ENCODE measurements at regions not wholly inside any gene's neighbourhood (a gene's known extent, or its start where the extent isn't known, plus 50 kb on each side); places are given as distances from the start of the nearest gene placed in this dataset.
"Not testable (repeated sequence)": the region's sequence is repeated elsewhere in the genome, so short reads cannot be mapped to it uniquely, and the experiment has no call there.

- intact Hi-C loops (cut with micrococcal nuclease), result no loop called here
- Mint-ChIP-seq H3K4me1 (ENCODE audit: low read depth) (no peaks in the 10 kb centered on the region), H3K27me3 (no peaks in the 10 kb centered on the region), H3K36me3 (ENCODE audit: low read depth) (no peaks in the 10 kb centered on the region), H3K27ac (no peak overlapping the region), H3K4me3 (no peak overlapping the region), H3K9me3 (peaks cover 8% of the 10 kb centered on the region)
- CTCF ChIA-PET, result no interaction called here
- POLR2A ChIA-PET, result no interaction called here
- DNase-seq, result no peak
- ATAC-seq, result no peak
- no peak for TF ChIP-seq CTCF (IDR thresholded peaks at IDR 0.05)
These were observed 436.2 kb upstream of the TMEM132C start for GRCh38 chr12:127830730-127831129.

- ATAC-seq (no peak), DNase-seq (no peak)
- Mint-ChIP-seq H3K4me1 (ENCODE audit: low read depth) (no peaks in the 10 kb centered on the region), H3K27ac (no peak overlapping the region), H3K36me3 (ENCODE audit: low read depth) (no peaks in the 10 kb centered on the region), H3K9me3 (peaks cover 2% of the 10 kb centered on the region), H3K27me3 (no peaks in the 10 kb centered on the region), H3K4me3 (no peak overlapping the region)
- CTCF ChIA-PET, result no interaction called here
- TF ChIP-seq CTCF (IDR thresholded peaks at IDR 0.05), result no peak
- intact Hi-C loops (cut with micrococcal nuclease), result no loop called here
- POLR2A ChIA-PET, result no interaction called here
These were observed 434.8 kb upstream of the TMEM132C start for GRCh38 chr12:127832172-127832571.

GRCh38 chr12:127836802-127837201 lies 430.2 kb upstream of the TMEM132C start:
- POLR2A ChIA-PET; H3K27ac Mint-ChIP-seq; ATAC-seq; H3K9me3 Mint-ChIP-seq; intact Hi-C loops (cut with micrococcal nuclease); H3K4me1 Mint-ChIP-seq (ENCODE audit: low read depth); H3K36me3 Mint-ChIP-seq (ENCODE audit: low read depth); DNase-seq; H3K4me3 Mint-ChIP-seq; CTCF ChIA-PET; H3K27me3 Mint-ChIP-seq: not testable (repeated sequence)

GRCh38 chr12:127857661-127858060 lies 409.3 kb upstream of the TMEM132C start:
- intact Hi-C loops (cut with micrococcal nuclease), result no loop called here
- Mint-ChIP-seq H3K27ac (no peak overlapping the region), H3K4me3 (no peak overlapping the region), H3K36me3 (ENCODE audit: low read depth) (no peaks in the 10 kb centered on the region), H3K4me1 (ENCODE audit: low read depth) (no peaks in the 10 kb centered on the region), H3K27me3 (no peaks in the 10 kb centered on the region), H3K9me3 (peaks cover 10% of the 10 kb centered on the region)
- DNase-seq (no peak), ATAC-seq (no peak)
- no peak for TF ChIP-seq CTCF (IDR thresholded peaks at IDR 0.05)
- ChIA-PET POLR2A (no interaction called here), CTCF (no interaction called here)

- no peak overlapping the region for H3K4me3 Mint-ChIP-seq
- no peaks in the 10 kb centered on the region for H3K4me1 Mint-ChIP-seq (ENCODE audit: low read depth)
- H3K27ac Mint-ChIP-seq, result no peak overlapping the region
These were observed 406.4 kb upstream of the TMEM132C start for GRCh38 chr12:127860536-127860935.

More at GRCh38 chr12:127860536-127860935, 406.4 kb upstream of the TMEM132C start:
- intact Hi-C loops (cut with micrococcal nuclease), result no loop called here
- CTCF ChIA-PET, result no interaction called here
- POLR2A ChIA-PET, result no interaction called here
- Mint-ChIP-seq H3K36me3 (ENCODE audit: low read depth) (no peaks in the 10 kb centered on the region), H3K27me3 (no peaks in the 10 kb centered on the region), H3K9me3 (peaks cover 7% of the 10 kb centered on the region)
- DNase-seq (no peak), ATAC-seq (no peak)
- no peak for TF ChIP-seq CTCF (IDR thresholded peaks at IDR 0.05)
